BJ (cell line): ENCODE measurements at regions not wholly inside any gene's neighbourhood (a gene's known extent, or its start where the extent isn't known, plus 50 kb on each side); places are given as distances from the start of the nearest gene placed in this dataset.

Experiments
- CTCF ChIA-PET: fragments of 350-600 bp; formaldehyde crosslinking; extraction: SDS; loops from one replicate; lab custom pipeline; 2021; ENCODE audit warnings: antibody characterized with exemption, inconsistent platforms; lab: Yijun Ruan, JAX
- POLR2A ChIA-PET: fragments of 300-600 bp; sonication (Branson Sonifier 250); formaldehyde crosslinking; extraction: SDS; loops from one replicate; lab custom pipeline; 2021; ENCODE audit warnings: antibody characterized with exemption; lab: Charles Lee
- DNase-seq: peaks from one replicate; pipeline ENCODE4 v3.0.0-alpha.2; 2011; ENCODE audit warnings: low read depth
- H3K27me3 ChIP-seq: 2 replicates; pipeline ENCODE4 v1.6.0; 2011; ENCODE audit warnings: low read length; ENCODE audit not compliant: control insufficient read depth, insufficient read depth
- H3K36me3 ChIP-seq: 2 replicates; pipeline ENCODE4 v1.5.1; 2011; ENCODE audit warnings: low read length; ENCODE audit not compliant: control insufficient read depth, insufficient read depth
- H3K4me3 ChIP-seq: 2 replicates; pipeline ENCODE4 v1.5.1; 2011; ENCODE audit warnings: low read depth, mild to moderate bottlenecking, control low read depth, low read length
- CTCF ChIP-seq: IDR thresholded peaks from 2 replicates; pipeline ENCODE4 v1.5.1; 2011; ENCODE audit warnings: low read depth, mild to moderate bottlenecking, control low read depth, inconsistent platforms, low read length, moderate library complexity; ENCODE audit not compliant: insufficient read depth

GRCh38 chr20:7355051-7355450 lies 585.2 kb downstream of the HAO1 start:
- Histone ChIP-seq H3K27me3 (no peaks in the 10 kb centered on the region), H3K4me3 (no peak overlapping the region), H3K36me3 (no peaks in the 10 kb centered on the region)
- DNase-seq = no peak
- CTCF ChIA-PET = no interaction called here
- no peak for TF ChIP-seq CTCF
- POLR2A ChIA-PET = no interaction called here

DNA sequence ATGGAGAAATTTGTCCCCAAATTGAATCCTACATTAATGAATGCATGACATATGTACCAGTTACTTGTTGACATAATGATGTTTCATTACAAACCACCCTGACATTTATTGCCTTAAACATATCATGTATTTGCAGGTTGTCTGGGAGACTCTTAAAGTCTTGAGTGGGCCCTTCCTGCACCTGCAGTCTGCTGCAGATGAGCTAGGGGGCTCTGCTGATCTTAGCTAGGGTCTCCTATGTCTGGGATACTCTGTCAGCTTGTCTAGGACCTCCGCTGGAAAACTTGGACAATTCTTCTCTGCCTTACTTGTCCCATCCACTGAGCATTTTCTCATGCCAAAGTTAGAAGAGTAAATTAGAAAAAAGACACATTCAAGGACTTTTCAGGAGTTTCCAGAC lies 581.6 kb downstream of the HAO1 start:
- CTCF ChIA-PET = no interaction called here
- no peak for TF ChIP-seq CTCF
- Histone ChIP-seq H3K27me3 (no peaks in the 10 kb centered on the region), H3K36me3 (no peaks in the 10 kb centered on the region), H3K4me3 (no peak overlapping the region)
- POLR2A ChIA-PET = no interaction called here
- no peak for DNase-seq

GRCh38 chr20:7359739-7360138 lies 580.5 kb downstream of the HAO1 start:
- CTCF ChIA-PET = no interaction called here
- no peak for DNase-seq
- Histone ChIP-seq H3K27me3 (no peaks in the 10 kb centered on the region), H3K36me3 (no peaks in the 10 kb centered on the region), H3K4me3 (no peak overlapping the region)
- TF ChIP-seq CTCF = no peak
- POLR2A ChIA-PET = no interaction called here

- DNase-seq = no peak
- H3K27me3 ChIP-seq = no peaks in the 10 kb centered on the region
- TF ChIP-seq CTCF = no peak
- POLR2A ChIA-PET = no interaction called here
- CTCF ChIA-PET = no interaction called here
- no peak overlapping the region for H3K4me3 ChIP-seq
- no peaks in the 10 kb centered on the region for H3K36me3 ChIP-seq
Observed at GRCh38 chr20:7361321-7361720, 578.9 kb downstream of the HAO1 start.

DNA sequence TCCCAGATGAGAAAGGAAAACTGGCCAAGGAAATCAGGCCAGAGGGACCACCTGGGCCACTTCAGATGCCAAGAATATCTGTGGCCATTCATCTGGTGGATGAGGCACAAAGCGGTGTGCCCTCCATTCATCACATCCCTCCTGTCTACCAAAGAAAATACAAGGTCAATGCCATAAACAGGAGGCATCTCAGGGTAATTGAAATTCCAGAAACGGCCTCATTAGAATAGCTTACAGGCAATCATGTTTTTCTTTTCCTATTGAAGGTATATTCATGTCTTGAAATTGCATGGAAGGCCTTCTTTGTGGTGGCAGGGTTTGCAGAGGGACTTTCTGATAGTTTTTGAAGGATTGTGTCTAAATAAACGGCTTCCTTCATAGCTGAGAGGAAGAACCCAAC lies 578.3 kb downstream of the HAO1 start:
- no peak overlapping the region for H3K4me3 ChIP-seq
- CTCF ChIA-PET = no interaction called here
- DNase-seq = no peak
- H3K27me3 ChIP-seq = no peaks in the 10 kb centered on the region
- TF ChIP-seq CTCF = no peak
- H3K36me3 ChIP-seq = no peaks in the 10 kb centered on the region
- POLR2A ChIA-PET = no interaction called here
